NCI-H524 (cell line): ENCODE measurements at regions not wholly inside any gene's neighbourhood (a gene's known extent, or its start where the extent isn't known, plus 50 kb on each side); places are given as distances from the start of the nearest gene placed in this dataset.

Source experiments
- DNase-seq, 2 experiments: peaks; one replicate each; lab custom pipeline; 2025; lab: John Stamatoyannopoulos, UW

GRCh38 chr9:95756101-95756500, 119.4 kb upstream of the ERCC6L2 start:
- no peak for DNase-seq

DNA sequence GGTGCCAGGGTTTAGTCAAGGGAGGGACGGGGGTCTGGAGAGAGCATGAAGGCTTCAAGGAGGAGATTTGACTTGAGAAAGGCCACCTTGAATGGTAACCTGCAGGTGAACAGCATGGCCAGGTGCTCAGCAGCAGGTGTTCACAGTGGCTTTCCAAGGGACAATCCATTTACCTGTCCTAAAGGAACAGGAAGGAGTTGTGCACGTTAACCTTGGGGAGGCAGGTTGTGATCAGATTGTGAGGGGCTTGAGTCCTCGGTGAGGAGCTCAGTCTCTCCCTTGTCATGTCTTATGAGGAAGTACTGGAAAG, 120.1 kb upstream of the ERCC6L2 start:
- DNase-seq = no peak

DNA sequence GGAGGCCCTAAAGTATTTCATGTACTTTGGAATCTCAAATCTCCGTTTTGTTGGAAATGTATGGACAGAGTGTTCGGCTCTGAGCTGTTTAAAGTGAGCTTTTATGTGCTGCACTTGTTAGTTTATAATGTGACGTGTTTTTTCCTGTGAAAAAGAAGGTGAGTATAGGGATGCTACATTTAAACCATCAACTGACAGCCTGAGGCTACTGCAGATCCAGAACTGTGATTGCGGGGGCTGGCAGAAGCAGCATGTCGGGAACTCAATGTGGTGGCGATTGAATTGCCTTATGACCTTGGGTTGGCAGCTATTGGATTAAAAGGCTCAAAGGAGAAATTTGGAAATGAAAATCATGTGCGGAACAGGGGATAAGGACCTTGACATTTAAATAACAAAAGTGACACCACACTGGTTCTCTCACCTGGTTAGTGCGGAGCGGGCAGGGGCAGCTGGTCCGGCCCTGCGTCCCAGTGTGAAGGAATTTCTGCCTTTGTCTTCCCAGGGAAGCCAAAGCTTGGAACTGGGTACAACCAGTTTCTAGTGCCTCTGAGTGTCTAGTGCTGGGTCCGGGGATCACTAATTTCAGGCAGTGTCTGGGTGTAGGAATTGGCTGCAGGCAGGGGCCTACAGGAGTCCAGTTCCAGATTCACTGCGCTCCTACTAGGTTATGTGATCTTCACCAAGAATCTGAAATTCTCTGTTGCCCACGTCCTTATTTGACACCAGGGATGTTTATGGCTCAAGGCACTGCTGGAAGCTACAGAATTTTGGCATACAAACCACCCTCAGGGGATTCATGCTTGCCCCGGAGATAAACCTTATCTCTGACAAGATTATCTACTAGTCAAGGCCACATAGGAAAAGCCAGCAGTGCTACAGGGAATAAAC, 120.7 kb upstream of the ERCC6L2 start:
- no peak for DNase-seq

- no peak for DNase-seq
These were observed 121.6 kb upstream of the ERCC6L2 start for GRCh38 chr9:95753762-95754465.

DNA sequence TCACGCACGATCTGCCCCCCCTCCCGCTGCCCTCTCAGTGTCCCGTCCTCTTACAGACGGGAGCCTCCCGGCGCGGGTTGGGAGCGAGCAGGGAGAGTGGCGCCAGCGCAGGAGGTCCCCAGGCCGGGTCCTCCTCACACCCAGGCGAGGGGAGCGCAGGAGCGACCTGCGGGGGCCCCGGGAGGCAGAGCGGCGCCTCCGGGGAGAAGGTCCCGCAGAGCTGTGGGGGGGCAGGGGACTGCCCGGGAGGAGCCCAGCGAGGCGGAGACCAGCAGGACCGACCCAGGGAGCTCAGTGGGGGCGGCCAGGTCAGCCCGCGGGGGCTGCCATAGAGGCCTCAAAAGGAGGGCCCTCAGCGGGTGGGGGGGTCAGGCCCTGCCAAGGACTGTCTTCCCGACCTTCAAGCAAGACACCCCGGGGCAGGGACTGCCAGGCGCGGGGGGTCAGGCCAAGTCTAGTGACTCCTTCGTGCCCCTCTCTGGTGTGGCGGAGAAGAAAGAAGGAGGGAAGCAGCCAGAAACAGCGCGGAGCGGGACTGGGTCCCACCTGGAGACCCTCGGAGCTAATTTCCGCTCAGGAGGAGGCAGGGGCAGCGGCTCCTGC, 123.3 kb upstream of the ERCC6L2 start:
- DNase-seq = no peak

DNA sequence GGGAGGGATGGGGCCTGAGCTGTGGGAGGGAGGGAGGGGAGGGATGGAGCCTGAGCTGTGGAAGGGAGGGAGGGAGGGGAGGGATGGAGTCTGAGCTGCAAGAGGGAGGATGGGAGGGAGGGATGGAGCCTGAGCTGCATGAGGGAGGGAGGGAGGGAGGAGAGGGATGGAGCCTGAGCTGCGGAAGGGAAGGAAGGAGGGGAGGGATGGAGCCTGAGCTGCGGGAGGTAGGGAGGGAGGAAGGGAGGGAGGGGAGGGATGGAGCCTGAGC, 124.0 kb upstream of the ERCC6L2 start:
- DNase-seq = no peak

GRCh38 chr9:95750725-95751519, 124.6 kb upstream of the ERCC6L2 start:
- no peak for DNase-seq

- no peak for DNase-seq
These were observed 126.0 kb upstream of the ERCC6L2 start for GRCh38 chr9:95749493-95749892.

- DNase-seq = no peak
These were observed 128.9 kb upstream of the ERCC6L2 start for GRCh38 chr9:95746408-95747180.

DNA sequence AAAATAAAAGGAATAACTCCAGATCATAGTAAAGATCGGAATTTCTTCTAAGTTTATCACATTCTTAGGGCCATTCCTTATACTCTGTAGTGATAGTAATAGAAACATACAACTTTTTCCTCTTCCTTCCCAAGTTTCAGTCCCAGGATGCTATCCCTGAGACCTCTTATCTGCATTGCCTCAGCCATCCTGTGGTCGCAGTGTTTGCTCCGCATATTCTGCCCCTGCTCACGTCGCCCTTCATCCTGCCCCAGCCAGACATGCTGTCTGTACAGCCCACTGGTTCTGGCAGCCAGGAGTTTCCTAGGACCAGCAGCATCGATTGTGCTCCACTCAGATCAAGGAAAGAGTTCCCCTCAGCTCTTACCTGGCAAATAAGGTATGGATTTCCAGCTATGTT, 132.7 kb upstream of the ERCC6L2 start:
- no peak for DNase-seq

GRCh38 chr9:95741631-95742030, 133.9 kb upstream of the ERCC6L2 start:
- DNase-seq = no peak

GRCh38 chr9:95740217-95741004, 135.1 kb upstream of the ERCC6L2 start:
- DNase-seq = no peak

DNA sequence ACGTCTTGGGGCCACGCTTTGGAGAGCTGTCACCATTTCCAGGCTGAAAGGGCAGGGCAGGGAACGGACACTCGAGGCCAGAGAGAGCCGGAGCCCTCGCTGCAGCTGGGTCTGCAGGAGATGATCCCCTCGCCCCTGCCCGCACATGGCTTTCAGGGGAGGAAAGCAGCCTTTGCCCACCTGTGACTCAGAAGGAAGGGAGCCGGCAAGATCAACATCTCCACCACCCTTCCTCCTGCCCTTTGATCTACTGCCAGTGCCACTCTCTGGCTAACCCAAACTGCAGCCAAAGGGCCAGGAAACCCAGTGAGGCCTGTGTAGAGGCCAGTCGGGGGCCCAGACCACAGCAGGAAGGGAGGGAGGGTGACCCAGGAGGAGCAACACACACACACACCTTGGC, 137.1 kb upstream of the ERCC6L2 start:
- no peak for DNase-seq

DNA sequence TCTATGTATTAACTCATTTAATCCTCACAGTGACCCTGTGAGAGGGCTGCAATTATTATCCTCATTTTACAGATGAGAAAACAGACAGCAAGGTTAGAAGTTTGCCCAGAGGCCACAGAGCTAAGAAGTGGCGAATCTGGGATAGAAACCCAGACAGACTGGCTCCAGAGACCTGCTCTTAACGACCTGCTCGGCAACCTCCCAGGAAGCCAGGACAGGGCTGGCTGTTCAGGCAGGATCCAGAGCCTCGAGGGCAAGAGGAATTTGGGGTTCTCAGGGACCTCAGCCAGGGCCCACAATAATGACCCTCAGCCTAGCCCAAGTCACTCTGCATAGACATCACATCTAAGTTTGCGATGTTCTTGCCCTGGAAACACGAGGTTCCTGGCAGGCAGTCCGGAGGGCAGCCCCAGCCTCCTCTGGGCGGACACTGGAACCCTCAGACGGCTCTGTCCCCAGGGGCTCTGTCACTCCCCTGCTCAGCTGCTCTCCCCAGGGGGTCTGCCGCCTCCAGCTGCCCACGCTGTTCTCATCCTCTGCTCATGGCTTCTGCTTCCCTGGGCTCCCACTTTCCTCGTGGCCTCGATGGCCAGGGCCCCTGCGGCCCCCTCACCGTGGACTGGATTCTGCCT, 138.5 kb upstream of the ERCC6L2 start:
- peak in 1 of 2 experiments; percentile 28 for DNase-seq

DNA sequence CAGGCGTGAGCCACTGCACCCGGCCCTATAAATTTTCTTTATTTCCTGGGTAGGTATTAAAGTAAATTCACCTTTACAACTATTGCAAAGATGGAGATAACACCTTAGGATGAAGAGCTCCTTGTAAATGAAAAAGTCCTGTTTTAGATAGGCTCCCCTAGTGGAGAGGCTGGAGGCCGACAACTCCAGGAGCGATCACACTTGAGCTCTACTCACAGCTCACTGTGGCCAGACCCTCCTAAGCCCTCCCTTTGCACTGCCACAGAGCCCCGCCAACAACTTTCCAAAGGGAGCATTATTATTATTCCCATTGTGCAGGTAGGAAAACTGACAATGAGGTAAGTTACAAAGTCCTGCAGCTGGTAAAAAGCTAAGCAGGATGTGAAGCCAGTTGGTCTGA, 139.1 kb upstream of the ERCC6L2 start:
- peak in 1 of 2 experiments; percentile 26 for DNase-seq

GRCh38 chr9:95735701-95736100, 139.8 kb upstream of the ERCC6L2 start:
- DNase-seq = no peak

- DNase-seq = no peak
These were observed 141.5 kb upstream of the ERCC6L2 start for GRCh38 chr9:95733741-95734666.

- no peak for DNase-seq
These were observed 142.4 kb upstream of the ERCC6L2 start for GRCh38 chr9:95732802-95733688.
